Panc1 (cell line): ENCODE measurements at regions not wholly inside any gene's neighbourhood (a gene's known extent, or its start where the extent isn't known, plus 50 kb on each side); places are given as distances from the start of the nearest gene placed in this dataset.

ENCODE experiments used
- ATAC-seq: fragments of 200-7000 bp; cut with Tn5 transposase; 2 replicates; pipeline ENCODE4 v1.9.1; 2020; ENCODE audit warnings: mild to moderate bottlenecking, moderate library complexity
- BruUV-seq: library from RNA; stranded (reverse); fragments of 400-500 nt; replicated peaks from 2 replicates; lab custom pipeline; 2021; lab: Mats Ljungman, UMichigan
- CTCF ChIA-PET: fragments of 300-600 bp; sonication (Branson Sonifier 250); formaldehyde crosslinking; loops from one replicate; lab custom pipeline; 2022; ENCODE audit warnings: antibody characterized with exemption; lab: Charles Lee
- POLR2A ChIA-PET: fragments of 300-600 bp; sonication (Branson Sonifier 250); formaldehyde crosslinking; loops from one replicate; lab custom pipeline; 2022; ENCODE audit warnings: antibody characterized with exemption; lab: Charles Lee
- DNase-seq: peaks from one replicate; pipeline ENCODE4 v3.0.0-alpha.2; 2010; ENCODE audit warnings: low read depth, low spot score
- H3K27ac ChIP-seq: 2 replicates; pipeline ENCODE4 v1.5.1; 2011; ENCODE audit warnings: mild to moderate bottlenecking, low read length, inconsistent platforms
- H3K27me3 ChIP-seq: fragments of 200-500 bp; sonication (Bioruptor generic); 2 replicates; pipeline ENCODE4 v1.6.0; 2014; ENCODE audit warnings: low read length, inconsistent platforms; ENCODE audit not compliant: control insufficient read depth, insufficient read depth
- H3K36me3 ChIP-seq: fragments of 200-500 bp; sonication (Bioruptor generic); 2 replicates; pipeline ENCODE4 v1.5.1; 2014; ENCODE audit warnings: inconsistent platforms, mild to moderate bottlenecking, low read length, moderate library complexity; ENCODE audit not compliant: control insufficient read depth, insufficient read depth
- H3K4me1 ChIP-seq: 2 replicates; pipeline ENCODE4 v1.5.1; 2011; ENCODE audit warnings: inconsistent platforms, mild to moderate bottlenecking, low read length, moderate library complexity; ENCODE audit not compliant: control insufficient read depth, insufficient read depth
- H3K4me3 ChIP-seq, 2 experiments: 2 replicates each; pipeline ENCODE4 v1.5.1; 2011 to 2012; ENCODE audit warnings: low read depth in 2 of 2, low read length in 2 of 2, mild to moderate bottlenecking in 2 of 2, inconsistent platforms in 1 of 2, moderate library complexity in 1 of 2
- H3K9me3 ChIP-seq: fragments of 200-500 bp; sonication (Bioruptor generic); 2 replicates; pipeline ENCODE4 v1.5.1; 2014; ENCODE audit warnings: low read depth, mild to moderate bottlenecking, inconsistent platforms, low read length, moderate library complexity; ENCODE audit not compliant: control insufficient read depth, insufficient read depth
- POLR2AphosphoS5 ChIP-seq: IDR thresholded peaks from 2 replicates; pipeline ENCODE4 v1.6.1; 2012; ENCODE audit warnings: mild to moderate bottlenecking, low read depth, low read length, moderate library complexity
- SIN3A ChIP-seq: IDR thresholded peaks from 2 replicates; pipeline ENCODE4 v1.6.1; 2012; ENCODE audit warnings: low read depth, mild to moderate bottlenecking, low read length, moderate library complexity, borderline replicate concordance; ENCODE audit not compliant: insufficient read depth
- TCF7L2 ChIP-seq: IDR thresholded peaks from 2 replicates; pipeline ENCODE4 v1.6.1; 2011; ENCODE audit warnings: mild to moderate bottlenecking, low read depth, low read length, inconsistent platforms
- in situ Hi-C: cut with HindIII; loops from 2 replicates; pipeline ENCODE4 v1.10.0; 2016; ENCODE audit warnings: low sequenced_read_pairs, low pct_unique_long_range_greater_than_20kb
- intact Hi-C: fragments of 100-400 bp; cut with micrococcal nuclease; formaldehyde crosslinking; loops from one replicate; pipeline ENCODE4 v1.10.0; 2022; ENCODE audit not compliant: unreplicated experiment
- TF ChIP-seq, protein P1 (sequence below): fragments of 450-650 bp; IDR thresholded peaks from 2 replicates; pipeline ENCODE4 v1.5.1; 2017; ENCODE audit warnings: mild to moderate bottlenecking
- TF ChIP-seq, protein P2 (sequence below), 2 experiments: IDR thresholded peaks; 2 replicates each; pipeline ENCODE4 v1.6.1; 2011 to 2012; ENCODE audit warnings: low read depth in 2 of 2, control low read depth in 1 of 2, low read length in 1 of 2, mild to moderate bottlenecking in 1 of 2, moderate library complexity in 1 of 2; ENCODE audit not compliant: insufficient read depth in 1 of 2

DNA sequence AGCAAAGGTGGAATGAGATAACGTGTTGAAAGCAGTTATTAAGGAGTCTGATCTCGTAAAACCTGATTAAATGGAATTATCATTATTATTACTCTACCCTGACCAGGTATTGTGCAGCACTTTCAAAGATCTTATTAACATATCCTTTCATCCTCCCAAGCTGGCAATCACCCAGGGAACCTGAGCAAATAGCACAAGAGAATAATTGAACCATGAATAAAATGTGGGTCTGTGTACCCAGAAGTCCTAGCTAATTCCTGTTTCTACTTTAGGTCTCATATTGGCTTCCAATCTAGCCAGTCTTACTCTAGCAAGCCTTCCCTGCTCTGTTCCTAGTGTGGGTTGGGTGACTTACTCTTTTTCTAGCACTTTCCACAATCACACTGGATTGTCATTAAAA is 162.2 kb upstream of the STK32A start:
- Histone ChIP-seq H3K9me3 (no peaks in the 10 kb centered on the region), H3K4me3 (no peak overlapping the region), H3K27ac (no peak overlapping the region), H3K27me3 (no peaks in the 10 kb centered on the region), H3K36me3 (no peaks in the 10 kb centered on the region), H3K4me1 (no peaks in the 10 kb centered on the region)
- ChIA-PET CTCF (no interaction called here), POLR2A (no interaction called here)
- in situ Hi-C loops, result no loop called here
- BruUV-seq, result no TSS peak
- intact Hi-C loops, result no loop called here
- TF ChIP-seq, protein P1, sequence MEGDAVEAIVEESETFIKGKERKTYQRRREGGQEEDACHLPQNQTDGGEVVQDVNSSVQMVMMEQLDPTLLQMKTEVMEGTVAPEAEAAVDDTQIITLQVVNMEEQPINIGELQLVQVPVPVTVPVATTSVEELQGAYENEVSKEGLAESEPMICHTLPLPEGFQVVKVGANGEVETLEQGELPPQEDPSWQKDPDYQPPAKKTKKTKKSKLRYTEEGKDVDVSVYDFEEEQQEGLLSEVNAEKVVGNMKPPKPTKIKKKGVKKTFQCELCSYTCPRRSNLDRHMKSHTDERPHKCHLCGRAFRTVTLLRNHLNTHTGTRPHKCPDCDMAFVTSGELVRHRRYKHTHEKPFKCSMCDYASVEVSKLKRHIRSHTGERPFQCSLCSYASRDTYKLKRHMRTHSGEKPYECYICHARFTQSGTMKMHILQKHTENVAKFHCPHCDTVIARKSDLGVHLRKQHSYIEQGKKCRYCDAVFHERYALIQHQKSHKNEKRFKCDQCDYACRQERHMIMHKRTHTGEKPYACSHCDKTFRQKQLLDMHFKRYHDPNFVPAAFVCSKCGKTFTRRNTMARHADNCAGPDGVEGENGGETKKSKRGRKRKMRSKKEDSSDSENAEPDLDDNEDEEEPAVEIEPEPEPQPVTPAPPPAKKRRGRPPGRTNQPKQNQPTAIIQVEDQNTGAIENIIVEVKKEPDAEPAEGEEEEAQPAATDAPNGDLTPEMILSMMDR, result no peak
- TF ChIP-seq POLR2AphosphoS5 (no peak), TCF7L2 (no peak), SIN3A (no peak)
- TF ChIP-seq, protein P2, sequence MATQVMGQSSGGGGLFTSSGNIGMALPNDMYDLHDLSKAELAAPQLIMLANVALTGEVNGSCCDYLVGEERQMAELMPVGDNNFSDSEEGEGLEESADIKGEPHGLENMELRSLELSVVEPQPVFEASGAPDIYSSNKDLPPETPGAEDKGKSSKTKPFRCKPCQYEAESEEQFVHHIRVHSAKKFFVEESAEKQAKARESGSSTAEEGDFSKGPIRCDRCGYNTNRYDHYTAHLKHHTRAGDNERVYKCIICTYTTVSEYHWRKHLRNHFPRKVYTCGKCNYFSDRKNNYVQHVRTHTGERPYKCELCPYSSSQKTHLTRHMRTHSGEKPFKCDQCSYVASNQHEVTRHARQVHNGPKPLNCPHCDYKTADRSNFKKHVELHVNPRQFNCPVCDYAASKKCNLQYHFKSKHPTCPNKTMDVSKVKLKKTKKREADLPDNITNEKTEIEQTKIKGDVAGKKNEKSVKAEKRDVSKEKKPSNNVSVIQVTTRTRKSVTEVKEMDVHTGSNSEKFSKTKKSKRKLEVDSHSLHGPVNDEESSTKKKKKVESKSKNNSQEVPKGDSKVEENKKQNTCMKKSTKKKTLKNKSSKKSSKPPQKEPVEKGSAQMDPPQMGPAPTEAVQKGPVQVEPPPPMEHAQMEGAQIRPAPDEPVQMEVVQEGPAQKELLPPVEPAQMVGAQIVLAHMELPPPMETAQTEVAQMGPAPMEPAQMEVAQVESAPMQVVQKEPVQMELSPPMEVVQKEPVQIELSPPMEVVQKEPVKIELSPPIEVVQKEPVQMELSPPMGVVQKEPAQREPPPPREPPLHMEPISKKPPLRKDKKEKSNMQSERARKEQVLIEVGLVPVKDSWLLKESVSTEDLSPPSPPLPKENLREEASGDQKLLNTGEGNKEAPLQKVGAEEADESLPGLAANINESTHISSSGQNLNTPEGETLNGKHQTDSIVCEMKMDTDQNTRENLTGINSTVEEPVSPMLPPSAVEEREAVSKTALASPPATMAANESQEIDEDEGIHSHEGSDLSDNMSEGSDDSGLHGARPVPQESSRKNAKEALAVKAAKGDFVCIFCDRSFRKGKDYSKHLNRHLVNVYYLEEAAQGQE (IDR thresholded peaks at IDR 0.05; ENCODE audit: insufficient read depth in 1 of 2, low read depth in 2 of 2, low read length in 1 of 2), result no peak
- ATAC-seq (no peak), DNase-seq (no peak)

DNA sequence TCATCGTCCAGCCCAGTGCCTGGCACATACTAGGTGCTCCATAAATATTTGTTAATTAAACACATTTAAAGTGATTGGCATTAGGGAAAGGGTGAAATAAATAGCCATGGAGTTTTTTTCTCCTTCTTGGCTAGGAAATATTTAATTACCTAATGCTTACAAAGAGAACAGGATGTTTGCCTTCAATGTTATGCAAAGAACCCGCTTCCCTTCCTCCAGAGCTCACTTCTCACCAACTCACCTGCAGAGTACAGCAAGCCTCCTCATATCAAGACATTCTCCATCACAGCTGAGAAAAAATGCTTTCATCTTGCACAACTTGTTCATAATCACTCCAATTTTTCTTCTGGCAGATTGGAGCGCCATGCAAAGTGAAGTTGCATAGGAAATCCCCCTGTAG is 161.7 kb upstream of the STK32A start:
- Histone ChIP-seq H3K4me1 (no peaks in the 10 kb centered on the region), H3K4me3 (no peak overlapping the region), H3K9me3 (no peaks in the 10 kb centered on the region), H3K27ac (no peak overlapping the region), H3K27me3 (no peaks in the 10 kb centered on the region), H3K36me3 (no peaks in the 10 kb centered on the region)
- DNase-seq, result no peak
- ATAC-seq, result no peak
- TF ChIP-seq SIN3A (no peak), TCF7L2 (no peak), POLR2AphosphoS5 (no peak)
- TF ChIP-seq, protein P1, result no peak
- TF ChIP-seq, protein P2 (IDR thresholded peaks at IDR 0.05; ENCODE audit: insufficient read depth in 1 of 2, low read depth in 2 of 2, low read length in 1 of 2), result no peak
- in situ Hi-C loops, result no loop called here
- ChIA-PET POLR2A (no interaction called here), CTCF (no interaction called here)
- BruUV-seq, result no TSS peak
- intact Hi-C loops, result no loop called here
